NCI-H1105 (cell line): ENCODE measurements at regions not wholly inside any gene's neighbourhood (a gene's known extent, or its start where the extent isn't known, plus 50 kb on each side); places are given as distances from the start of the nearest gene placed in this dataset.
"Not testable (repeated sequence)": the region's sequence is repeated elsewhere in the genome, so short reads cannot be mapped to it uniquely, and the experiment has no call there.

Source experiments
- DNase-seq: peaks from one replicate; lab custom pipeline; 2025; lab: John Stamatoyannopoulos, UW

DNA sequence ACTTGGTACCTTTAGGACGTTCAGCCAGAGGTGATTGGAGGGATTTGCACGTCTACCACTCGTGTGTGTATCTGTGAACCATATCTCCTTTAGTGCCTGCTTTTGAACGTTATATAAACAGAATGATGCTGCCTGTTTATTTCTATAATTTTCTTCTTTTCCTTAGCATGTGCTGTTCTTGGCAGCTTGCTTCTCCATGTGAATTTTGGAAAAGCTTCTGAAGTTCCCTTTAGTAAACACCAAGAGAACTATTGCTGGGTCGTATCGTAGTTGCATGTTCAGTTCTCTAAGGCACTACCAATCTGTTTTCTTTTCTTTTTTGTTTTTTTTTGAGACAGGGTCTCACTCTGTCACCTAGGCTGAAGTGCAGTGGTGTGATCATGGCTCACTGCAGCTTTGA lies 73.8 kb upstream of the FANCC start:
- DNase-seq: not testable (repeated sequence)

DNA sequence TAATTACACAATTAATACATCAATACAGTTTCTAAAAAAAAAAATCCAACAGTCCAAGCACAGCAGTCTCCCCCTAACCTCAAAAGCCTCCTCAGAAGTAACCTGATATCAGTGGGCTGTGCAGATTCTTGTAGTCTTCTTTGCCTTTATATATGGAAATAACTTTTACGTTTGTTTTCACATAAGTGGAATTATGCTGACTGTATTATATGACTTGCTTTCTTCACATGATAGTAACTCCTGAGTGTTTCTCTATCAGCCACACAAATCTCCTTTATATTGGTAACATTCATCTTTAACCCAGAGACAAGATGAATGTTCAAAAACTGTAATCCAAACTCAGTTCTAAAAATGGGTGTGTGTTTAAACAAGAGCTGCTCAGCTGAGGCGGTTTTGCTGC lies 71.9 kb upstream of the FANCC start:
- DNase-seq: no peak

DNA sequence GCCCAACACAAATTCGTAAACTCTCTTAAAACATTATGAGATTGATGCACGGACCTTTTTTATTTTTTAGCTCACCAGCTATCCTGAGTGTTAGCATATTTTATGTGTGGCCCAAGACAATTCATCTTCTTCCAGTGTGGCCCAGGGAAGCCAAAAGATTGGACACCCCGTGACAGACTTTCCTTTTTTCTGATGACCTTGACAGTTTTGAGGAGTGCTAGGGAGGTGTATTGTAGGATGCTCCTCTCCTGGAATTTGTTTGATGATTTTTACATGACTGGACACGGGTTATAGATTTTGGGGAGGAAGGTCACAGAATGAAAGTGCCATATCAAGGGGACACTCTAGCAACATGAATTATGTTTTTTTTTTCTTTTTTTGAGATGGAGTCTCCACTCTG lies 69.3 kb upstream of the FANCC start:
- no peak for DNase-seq

DNA sequence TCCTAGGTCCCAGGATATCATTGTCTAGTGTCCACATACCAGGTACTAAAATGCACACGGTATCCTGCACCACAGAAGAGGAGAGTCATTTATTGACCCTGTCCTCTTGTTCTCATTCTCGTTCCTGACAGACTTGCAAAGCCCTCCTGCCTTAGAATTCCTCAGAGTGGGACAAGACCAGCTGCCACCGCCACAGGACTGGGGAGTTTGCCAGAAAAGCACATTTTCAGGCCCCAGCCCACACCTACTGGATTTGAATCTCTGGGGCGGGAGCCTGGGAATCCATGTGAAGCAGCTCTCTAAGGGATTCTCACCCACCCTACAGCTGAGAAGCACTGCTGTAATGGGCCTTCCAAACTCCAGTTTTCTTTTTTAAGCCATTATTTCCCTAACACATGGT lies 68.0 kb upstream of the FANCC start:
- no peak for DNase-seq

DNA sequence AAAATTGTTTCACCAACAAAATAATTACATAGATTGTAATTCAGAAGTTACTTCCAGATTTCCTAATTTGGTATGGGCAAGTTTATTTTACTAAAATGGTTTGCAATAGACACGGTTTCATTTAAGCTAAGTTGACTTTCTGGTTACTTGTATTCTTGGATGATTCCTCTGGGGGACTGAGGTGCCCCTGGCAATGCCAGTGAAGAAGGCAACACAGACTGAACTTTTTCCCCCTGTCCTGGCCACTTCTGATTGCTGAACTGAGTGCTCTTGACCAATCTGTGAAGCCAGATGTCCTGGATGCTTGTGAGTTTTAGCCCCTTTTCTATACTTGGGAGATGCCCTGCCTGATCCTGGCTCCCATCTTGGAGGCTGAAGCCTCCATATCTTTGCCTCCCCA lies 66.3 kb upstream of the FANCC start:
- DNase-seq: no peak

DNA sequence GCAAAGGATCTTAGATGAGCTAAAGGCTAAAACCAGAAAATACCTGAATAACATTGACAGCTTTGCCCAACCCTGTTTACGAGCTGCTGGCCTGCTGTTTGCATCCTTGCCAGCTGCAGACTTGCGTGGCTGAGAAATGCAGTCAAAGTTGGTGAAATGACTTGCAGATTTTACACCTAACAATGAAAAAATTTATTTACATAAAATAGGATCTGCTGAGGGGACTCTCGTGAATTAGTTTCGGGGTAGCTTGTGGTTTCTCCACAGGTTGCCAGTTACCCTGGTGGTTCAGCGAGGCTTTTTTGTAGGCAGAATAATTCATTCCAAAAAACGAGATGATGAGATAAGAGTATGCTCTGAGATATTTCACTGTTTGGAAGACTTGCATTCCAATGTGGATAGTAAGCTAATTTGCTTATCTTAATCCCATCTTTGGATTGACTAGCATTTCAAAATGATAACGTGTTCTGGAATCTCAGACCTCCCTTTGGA lies 65.7 kb upstream of the FANCC start:
- no peak for DNase-seq

DNA sequence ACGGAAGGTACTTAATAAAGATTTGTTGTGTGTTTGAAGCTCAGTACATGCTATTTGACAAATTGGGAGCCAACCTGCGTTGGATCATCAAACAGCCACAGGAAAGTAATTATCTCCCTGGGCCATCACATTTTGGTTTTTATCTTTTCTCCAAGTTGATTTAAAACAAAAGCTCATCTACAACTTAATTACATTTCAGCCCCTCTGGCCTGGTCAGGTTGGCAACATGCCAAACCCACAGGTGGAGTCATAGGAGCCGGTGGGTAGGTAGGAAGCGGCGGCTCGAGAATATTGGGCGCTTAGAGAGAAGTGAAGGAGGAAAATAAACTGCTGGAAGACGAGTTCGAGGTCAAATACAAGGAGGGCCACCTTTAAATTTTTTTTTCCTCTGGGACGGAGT lies 64.9 kb upstream of the FANCC start:
- no peak for DNase-seq

DNA sequence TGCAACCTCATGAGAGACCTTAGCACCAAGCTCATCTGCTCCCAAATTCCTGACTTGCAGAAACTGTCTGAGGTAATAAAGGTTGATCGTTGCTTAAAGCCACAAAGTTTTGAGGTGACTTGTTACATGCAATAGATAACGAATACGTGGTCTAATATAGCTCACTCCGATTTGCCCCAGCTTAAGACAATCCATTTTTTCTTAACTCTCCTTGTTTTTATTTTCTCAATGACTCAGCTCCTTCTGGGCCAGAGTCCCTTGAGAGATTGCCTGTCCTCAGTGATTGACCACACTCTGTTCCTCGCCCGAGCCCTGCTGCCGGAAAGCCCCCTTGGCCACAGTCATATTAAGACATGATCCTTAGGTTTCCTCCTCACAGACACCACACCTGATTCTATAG lies 63.7 kb upstream of the FANCC start:
- DNase-seq: no peak

DNA sequence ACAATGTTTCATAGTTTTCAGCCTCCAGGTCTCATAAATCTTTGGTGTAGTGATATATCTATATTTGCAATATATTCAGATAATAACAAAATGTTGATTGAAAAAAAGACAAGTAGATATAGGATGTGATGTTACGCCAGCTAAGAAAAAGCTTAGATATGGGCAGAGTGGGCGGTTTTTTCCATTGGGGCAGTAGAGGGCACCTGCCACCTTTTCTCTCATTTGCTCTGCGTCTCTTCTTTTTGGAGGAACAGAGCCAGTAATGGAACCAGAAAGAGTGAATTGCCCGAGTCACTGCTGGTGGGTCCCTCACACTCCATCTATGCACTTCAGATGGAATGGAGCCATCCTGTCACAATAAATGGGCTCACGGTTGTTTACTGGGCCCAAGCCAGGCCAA lies 62.1 kb upstream of the FANCC start:
- no peak for DNase-seq

DNA sequence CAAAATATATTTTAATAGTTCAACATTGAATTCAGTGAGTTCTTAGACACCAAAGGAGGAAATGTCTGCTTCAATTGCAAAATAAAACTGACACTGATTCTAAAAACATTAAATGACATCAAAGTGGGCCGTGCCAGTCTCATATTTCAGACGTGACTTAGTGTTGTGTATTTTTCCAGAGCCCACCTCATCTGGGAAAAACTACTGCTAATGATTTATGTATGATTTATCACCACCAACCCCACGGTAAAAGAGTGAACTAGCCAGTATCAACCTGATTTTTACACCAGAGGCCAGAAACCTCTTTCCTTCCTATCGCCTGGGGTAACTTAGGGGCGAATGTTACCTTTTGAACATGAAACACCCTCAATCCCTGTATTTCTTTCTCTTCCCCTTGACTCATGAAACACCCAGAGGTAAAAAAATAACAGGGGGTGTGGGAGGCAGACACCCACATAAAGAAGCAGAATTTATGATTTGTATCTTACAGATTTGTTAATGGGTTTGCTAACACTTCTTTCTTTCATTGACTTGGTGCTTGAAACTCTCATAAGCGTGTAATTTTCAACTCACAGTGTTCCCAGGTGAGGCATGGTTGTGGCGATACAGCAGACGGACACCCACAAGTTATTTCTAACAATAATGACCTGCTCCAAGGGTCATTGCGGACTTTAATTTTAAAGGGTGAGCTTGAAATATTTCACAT lies 56.4 kb upstream of the FANCC start:
- peak; percentile 10 for DNase-seq

DNA sequence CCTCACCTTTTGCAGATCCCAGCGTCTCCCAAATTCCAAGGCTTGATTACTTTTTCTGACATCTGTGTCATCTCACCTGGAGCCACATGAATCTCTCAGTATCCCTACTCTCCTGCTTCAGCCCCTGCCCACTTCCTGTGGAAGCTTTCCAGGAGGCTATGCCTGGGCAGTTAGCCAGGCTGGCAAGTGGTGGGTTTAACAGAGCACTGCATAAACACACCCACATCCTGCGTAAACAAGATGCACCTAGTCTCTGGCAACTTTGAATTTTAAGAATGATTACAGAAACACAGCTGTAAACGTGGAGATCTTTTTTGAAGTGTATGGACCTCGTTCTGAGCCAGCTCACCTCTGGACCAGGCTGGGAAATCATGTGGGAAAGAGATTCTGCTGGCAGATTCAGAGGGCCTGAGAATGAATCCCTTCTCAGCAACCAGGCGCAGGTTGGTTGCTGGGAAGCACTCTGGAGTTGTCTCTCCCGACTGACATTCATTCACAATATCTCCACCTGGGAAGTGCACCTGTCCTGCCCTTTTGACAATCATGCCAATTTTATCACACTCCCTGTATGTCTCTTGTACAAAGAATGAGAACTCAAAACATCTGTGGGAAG lies 55.7 kb upstream of the FANCC start:
- peak; percentile 67 for DNase-seq

DNA sequence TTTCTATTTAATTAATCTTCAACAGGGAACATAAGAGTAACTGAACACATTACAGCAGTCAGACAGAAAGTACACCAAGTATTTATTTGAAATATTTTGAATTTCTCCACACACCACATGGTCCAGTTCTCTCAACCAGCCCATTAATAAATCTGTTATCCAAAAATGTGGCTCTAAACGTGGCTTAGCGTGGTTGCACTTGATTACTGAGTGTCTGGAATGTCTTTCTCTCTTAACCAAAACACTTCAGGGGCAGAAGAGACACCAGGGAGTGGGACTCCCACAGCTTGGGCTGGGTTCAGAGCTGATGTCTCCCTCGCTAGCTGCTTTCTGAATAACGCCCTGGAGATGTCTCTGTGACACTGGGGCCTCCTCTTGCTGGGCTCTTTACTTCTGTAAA lies 52.6 kb upstream of the FANCC start:
- no peak for DNase-seq

DNA sequence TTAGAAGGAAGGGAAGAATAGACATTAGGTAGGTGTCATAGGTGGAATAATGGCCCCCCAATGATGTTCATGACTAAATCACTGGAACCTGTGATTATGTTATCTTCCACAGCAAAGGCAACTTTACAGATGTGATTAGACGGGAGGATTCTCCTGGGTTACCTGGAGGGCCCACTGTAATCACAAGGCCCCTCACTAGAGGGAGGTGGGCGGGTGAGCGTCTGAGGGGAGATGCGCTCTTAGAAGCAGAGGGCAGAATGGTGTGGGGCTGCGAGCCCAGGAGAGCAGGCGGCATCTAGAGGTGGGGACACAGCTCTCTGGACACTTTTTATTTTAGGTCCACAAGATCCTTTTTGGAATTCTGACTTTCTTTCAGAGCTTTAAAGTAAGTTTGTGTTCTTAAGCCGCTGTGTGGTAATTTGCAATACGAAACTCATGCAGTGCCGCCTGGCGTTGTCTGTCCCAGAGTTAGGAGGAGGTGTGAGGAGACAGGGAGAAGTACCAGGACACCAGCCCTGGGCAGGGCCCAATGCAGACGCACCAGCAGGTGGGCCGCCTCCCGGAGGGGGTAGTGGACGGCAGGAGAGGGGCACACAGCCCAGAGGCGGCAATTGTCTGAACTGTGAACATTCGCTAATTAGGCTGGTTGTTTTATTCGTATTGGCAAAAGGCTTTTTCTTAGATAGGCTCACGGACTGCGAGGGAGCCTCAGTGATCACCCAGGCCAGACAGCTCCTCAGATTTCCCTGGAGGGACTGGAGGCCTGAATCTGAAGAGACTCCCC lies 51.1 kb upstream of the FANCC start:
- no peak for DNase-seq
